HepG2 (cell line): ENCODE measurements at regions not wholly inside any gene's neighbourhood (a gene's known extent, or its start where the extent isn't known, plus 50 kb on each side); places are given as distances from the start of the nearest gene placed in this dataset.

Source experiments
- DPF2 ChIP-seq: sonication (generic); formaldehyde crosslinking; IDR thresholded peaks from 2 replicates; pipeline ENCODE4 v1.4.0; 2020; ENCODE audit warnings: mild to moderate bottlenecking, low read depth, missing genetic modification reagents, borderline replicate concordance
- HNRNPUL1 ChIP-seq: fragments of 200-400 bp; formaldehyde crosslinking; IDR thresholded peaks from 2 replicates; pipeline ENCODE4 v1.6.1; 2017; ENCODE audit warnings: low read depth, mild to moderate bottlenecking, low read length, moderate library complexity
- JARID2 ChIP-seq: sonication (generic); formaldehyde crosslinking; IDR thresholded peaks from 2 replicates; pipeline ENCODE4 v1.8.1; 2023; ENCODE audit warnings: missing genetic modification reagents, inconsistent platforms; ENCODE audit not compliant: insufficient replicate concordance
- MXI1 ChIP-seq: IDR thresholded peaks from 3 replicates; pipeline ENCODE4 v1.6.1; 2012; ENCODE audit warnings: low read depth, low read length, inconsistent platforms, borderline replicate concordance
- PITX1 ChIP-seq: sonication (generic); formaldehyde crosslinking; IDR thresholded peaks from 2 replicates; pipeline ENCODE4 v1.5.1; 2020; ENCODE audit warnings: mild to moderate bottlenecking, missing genetic modification reagents
- SP140L ChIP-seq: sonication (generic); formaldehyde crosslinking; IDR thresholded peaks from 2 replicates; pipeline ENCODE4 v1.4.0; 2020; ENCODE audit warnings: missing genetic modification reagents, borderline replicate concordance
- TMF1 ChIP-seq: sonication (generic); formaldehyde crosslinking; IDR thresholded peaks from 2 replicates; pipeline ENCODE4 v1.8.1; 2022; ENCODE audit warnings: low read depth, missing genetic modification reagents
- ZMYM4 ChIP-seq: sonication (generic); formaldehyde crosslinking; IDR thresholded peaks from 2 replicates; pipeline ENCODE4 v1.8.1; 2023; ENCODE audit warnings: mild to moderate bottlenecking, missing genetic modification reagents
- ZNF441 ChIP-seq: sonication (generic); formaldehyde crosslinking; IDR thresholded peaks from 2 replicates; pipeline ENCODE4 v1.7.0; 2021; ENCODE audit warnings: missing genetic modification reagents, borderline replicate concordance
- ZNF605 ChIP-seq: sonication (generic); formaldehyde crosslinking; IDR thresholded peaks from 2 replicates; pipeline ENCODE4 v1.8.0; 2022; ENCODE audit warnings: mild to moderate bottlenecking, missing genetic modification reagents
- TF ChIP-seq, protein P1 (sequence below): sonication (generic); formaldehyde crosslinking; IDR thresholded peaks from 2 replicates; pipeline ENCODE4 v1.4.0; 2020; ENCODE audit warnings: mild to moderate bottlenecking, missing genetic modification reagents, borderline replicate concordance
- TF ChIP-seq, protein P2 (sequence below): sonication (generic); formaldehyde crosslinking; IDR thresholded peaks from 2 replicates; pipeline ENCODE4 v1.5.1; 2020; ENCODE audit warnings: mild to moderate bottlenecking, moderate library complexity, missing genetic modification reagents
- TF ChIP-seq, protein P3 (sequence below): sonication (generic); formaldehyde crosslinking; IDR thresholded peaks from 2 replicates; pipeline ENCODE4 v1.5.0; 2020; ENCODE audit warnings: mild to moderate bottlenecking, missing genetic modification reagents, borderline replicate concordance
- TF ChIP-seq, protein P4 (sequence below): sonication (generic); formaldehyde crosslinking; IDR thresholded peaks from 2 replicates; pipeline ENCODE4 v1.5.0; 2020; ENCODE audit warnings: missing genetic modification reagents, mild to moderate bottlenecking, borderline replicate concordance

DNA sequence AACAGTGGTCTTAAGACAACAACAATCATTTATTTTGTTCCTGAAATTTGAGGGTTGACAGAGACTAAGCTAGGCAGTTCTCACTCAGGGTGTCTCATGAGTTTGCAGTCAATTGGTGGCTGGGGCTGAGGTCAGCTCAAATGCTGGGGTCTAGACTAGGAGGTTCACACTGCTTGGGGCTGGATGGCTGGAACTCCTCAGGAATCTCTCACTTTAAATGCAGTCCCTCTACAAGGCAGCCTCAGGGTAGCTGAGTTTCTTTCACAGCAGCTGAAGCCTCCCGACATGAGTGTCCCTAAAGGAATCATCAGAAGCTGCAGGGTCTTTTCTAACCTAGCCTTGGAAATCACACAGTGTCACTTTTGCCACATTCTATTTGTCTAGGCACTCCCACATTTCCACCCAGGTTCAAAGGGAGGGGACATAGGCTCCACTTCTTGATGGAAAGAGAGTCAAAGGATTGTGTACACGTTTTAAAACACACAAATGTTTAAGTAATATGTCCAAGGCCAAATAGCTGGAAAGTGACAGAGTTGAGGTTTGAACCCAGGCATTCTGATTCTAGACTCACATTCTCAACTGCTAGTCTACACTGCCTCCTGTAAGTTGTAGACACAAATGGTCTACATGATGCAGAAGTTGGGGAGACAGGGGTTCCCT, 133.8 kb downstream of the ZFP36L2 start (continued):
- TF ChIP-seq, protein P1, sequence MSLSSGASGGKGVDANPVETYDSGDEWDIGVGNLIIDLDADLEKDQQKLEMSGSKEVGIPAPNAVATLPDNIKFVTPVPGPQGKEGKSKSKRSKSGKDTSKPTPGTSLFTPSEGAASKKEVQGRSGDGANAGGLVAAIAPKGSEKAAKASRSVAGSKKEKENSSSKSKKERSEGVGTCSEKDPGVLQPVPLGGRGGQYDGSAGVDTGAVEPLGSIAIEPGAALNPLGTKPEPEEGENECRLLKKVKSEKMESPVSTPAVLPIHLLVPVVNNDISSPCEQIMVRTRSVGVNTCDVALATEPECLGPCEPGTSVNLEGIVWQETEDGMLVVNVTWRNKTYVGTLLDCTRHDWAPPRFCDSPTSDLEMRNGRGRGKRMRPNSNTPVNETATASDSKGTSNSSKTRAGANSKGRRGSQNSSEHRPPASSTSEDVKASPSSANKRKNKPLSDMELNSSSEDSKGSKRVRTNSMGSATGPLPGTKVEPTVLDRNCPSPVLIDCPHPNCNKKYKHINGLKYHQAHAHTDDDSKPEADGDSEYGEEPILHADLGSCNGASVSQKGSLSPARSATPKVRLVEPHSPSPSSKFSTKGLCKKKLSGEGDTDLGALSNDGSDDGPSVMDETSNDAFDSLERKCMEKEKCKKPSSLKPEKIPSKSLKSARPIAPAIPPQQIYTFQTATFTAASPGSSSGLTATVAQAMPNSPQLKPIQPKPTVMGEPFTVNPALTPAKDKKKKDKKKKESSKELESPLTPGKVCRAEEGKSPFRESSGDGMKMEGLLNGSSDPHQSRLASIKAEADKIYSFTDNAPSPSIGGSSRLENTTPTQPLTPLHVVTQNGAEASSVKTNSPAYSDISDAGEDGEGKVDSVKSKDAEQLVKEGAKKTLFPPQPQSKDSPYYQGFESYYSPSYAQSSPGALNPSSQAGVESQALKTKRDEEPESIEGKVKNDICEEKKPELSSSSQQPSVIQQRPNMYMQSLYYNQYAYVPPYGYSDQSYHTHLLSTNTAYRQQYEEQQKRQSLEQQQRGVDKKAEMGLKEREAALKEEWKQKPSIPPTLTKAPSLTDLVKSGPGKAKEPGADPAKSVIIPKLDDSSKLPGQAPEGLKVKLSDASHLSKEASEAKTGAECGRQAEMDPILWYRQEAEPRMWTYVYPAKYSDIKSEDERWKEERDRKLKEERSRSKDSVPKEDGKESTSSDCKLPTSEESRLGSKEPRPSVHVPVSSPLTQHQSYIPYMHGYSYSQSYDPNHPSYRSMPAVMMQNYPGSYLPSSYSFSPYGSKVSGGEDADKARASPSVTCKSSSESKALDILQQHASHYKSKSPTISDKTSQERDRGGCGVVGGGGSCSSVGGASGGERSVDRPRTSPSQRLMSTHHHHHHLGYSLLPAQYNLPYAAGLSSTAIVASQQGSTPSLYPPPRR (CRISPR knock-in tag), result peak; percentile 82
- TF ChIP-seq, protein P2, sequence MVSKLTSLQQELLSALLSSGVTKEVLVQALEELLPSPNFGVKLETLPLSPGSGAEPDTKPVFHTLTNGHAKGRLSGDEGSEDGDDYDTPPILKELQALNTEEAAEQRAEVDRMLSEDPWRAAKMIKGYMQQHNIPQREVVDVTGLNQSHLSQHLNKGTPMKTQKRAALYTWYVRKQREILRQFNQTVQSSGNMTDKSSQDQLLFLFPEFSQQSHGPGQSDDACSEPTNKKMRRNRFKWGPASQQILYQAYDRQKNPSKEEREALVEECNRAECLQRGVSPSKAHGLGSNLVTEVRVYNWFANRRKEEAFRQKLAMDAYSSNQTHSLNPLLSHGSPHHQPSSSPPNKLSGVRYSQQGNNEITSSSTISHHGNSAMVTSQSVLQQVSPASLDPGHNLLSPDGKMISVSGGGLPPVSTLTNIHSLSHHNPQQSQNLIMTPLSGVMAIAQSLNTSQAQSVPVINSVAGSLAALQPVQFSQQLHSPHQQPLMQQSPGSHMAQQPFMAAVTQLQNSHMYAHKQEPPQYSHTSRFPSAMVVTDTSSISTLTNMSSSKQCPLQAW, result peak; percentile 50; the same call in 1 of the 2 replicates
- TF ChIP-seq, protein P3, sequence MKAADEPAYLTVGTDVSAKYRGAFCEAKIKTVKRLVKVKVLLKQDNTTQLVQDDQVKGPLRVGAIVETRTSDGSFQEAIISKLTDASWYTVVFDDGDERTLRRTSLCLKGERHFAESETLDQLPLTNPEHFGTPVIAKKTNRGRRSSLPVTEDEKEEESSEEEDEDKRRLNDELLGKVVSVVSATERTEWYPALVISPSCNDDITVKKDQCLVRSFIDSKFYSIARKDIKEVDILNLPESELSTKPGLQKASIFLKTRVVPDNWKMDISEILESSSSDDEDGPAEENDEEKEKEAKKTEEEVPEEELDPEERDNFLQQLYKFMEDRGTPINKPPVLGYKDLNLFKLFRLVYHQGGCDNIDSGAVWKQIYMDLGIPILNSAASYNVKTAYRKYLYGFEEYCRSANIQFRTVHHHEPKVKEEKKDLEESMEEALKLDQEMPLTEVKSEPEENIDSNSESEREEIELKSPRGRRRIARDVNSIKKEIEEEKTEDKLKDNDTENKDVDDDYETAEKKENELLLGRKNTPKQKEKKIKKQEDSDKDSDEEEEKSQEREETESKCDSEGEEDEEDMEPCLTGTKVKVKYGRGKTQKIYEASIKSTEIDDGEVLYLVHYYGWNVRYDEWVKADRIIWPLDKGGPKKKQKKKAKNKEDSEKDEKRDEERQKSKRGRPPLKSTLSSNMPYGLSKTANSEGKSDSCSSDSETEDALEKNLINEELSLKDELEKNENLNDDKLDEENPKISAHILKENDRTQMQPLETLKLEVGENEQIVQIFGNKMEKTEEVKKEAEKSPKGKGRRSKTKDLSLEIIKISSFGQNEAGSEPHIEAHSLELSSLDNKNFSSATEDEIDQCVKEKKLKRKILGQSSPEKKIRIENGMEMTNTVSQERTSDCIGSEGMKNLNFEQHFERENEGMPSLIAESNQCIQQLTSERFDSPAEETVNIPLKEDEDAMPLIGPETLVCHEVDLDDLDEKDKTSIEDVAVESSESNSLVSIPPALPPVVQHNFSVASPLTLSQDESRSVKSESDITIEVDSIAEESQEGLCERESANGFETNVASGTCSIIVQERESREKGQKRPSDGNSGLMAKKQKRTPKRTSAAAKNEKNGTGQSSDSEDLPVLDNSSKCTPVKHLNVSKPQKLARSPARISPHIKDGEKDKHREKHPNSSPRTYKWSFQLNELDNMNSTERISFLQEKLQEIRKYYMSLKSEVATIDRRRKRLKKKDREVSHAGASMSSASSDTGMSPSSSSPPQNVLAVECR, result no peak
- no peak for TF ChIP-seq HNRNPUL1
- TF ChIP-seq ZNF605 (CRISPR knock-in tag), result peak; percentile 4; the same call in 1 of the 2 replicates
- no peak for TF ChIP-seq MXI1
- TF ChIP-seq ZMYM4, result 0 out of 2 replicates have a peak, but pooled peaks have one; percentile 29
- no peak for TF ChIP-seq SP140L
- TF ChIP-seq TMF1, result no peak
- TF ChIP-seq, protein P4, sequence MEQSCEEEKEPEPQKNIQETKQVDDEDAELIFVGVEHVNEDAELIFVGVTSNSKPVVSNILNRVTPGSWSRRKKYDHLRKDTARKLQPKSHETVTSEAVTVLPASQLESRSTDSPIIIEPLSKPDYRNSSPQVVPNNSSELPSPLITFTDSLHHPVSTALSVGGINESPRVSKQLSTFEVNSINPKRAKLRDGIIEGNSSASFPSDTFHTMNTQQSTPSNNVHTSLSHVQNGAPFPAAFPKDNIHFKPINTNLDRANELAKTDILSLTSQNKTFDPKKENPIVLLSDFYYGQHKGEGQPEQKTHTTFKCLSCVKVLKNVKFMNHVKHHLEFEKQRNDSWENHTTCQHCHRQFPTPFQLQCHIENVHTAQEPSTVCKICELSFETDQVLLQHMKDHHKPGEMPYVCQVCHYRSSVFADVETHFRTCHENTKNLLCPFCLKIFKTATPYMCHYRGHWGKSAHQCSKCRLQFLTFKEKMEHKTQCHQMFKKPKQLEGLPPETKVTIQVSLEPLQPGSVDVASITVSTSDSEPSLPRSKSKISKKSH (CRISPR knock-in tag), result no peak
- no peak for TF ChIP-seq ZNF441 (CRISPR knock-in tag)
- TF ChIP-seq JARID2 (CRISPR knock-in tag), result no peak
- TF ChIP-seq DPF2, result 0 out of 2 replicates have a peak, but pooled peaks have one; percentile 48
- TF ChIP-seq PITX1 (CRISPR knock-in tag), result peak; percentile 42; the same call in 1 of the 2 replicates
